ENCODE measurements at regions not wholly inside any gene's neighbourhood (a gene's known extent, or its start where the extent isn't known, plus 50 kb on each side); places are given as distances from the start of the nearest gene placed in this dataset.
A peak's percentile ranks its signal among the peaks of the same experiment; 100 is the strongest.

DNA sequence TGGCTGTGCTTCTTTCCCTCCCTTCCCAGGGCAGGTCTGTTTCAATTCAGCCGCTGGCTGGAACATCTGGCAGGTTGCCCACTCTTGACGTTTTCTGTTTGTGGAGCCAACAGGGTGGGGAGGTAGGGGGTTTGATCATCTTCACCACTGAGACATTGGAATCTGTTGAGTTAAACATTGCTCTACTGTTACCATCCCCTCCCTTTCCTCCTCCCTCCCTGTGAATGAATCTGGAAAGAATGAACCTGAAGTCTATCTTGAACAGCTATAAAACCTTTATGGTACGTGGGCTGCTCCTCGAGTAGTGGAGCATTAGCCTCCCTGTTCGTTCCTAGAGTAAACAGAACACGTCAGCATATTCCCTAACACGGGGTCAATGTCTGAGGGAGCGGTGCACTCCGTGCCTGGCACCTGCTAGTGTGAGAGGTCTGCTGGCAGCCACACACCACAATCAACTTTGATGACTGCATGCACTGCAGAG is 249.9 kb upstream of the RBBP8 start:
- peak in 2 of 3 donors; percentile 91 to 93 for DNase-seq
- peak overlapping the region in 3 of 4 donors; percentile 69 to 90 (median 72) for H3K27ac ChIP-seq
- no peaks in the 10 kb centered on the region for H3K9me3 ChIP-seq
- no peaks in the 10 kb centered on the region for H3K27me3 ChIP-seq
- TF ChIP-seq, protein P1, sequence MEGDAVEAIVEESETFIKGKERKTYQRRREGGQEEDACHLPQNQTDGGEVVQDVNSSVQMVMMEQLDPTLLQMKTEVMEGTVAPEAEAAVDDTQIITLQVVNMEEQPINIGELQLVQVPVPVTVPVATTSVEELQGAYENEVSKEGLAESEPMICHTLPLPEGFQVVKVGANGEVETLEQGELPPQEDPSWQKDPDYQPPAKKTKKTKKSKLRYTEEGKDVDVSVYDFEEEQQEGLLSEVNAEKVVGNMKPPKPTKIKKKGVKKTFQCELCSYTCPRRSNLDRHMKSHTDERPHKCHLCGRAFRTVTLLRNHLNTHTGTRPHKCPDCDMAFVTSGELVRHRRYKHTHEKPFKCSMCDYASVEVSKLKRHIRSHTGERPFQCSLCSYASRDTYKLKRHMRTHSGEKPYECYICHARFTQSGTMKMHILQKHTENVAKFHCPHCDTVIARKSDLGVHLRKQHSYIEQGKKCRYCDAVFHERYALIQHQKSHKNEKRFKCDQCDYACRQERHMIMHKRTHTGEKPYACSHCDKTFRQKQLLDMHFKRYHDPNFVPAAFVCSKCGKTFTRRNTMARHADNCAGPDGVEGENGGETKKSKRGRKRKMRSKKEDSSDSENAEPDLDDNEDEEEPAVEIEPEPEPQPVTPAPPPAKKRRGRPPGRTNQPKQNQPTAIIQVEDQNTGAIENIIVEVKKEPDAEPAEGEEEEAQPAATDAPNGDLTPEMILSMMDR (IDR thresholded peaks at IDR 0.05): no peak
- TF ChIP-seq POLR2A (IDR thresholded peaks at IDR 0.05): peak in 1 of 2 donors; percentile 39
- H3K4me3 ChIP-seq: no peak overlapping the region
- no peaks in the 10 kb centered on the region for H3K36me3 ChIP-seq
- peaks cover 0 to 21% (median 3%) of the 10 kb centered on the region in 4 donors for H3K4me1 ChIP-seq

DNA sequence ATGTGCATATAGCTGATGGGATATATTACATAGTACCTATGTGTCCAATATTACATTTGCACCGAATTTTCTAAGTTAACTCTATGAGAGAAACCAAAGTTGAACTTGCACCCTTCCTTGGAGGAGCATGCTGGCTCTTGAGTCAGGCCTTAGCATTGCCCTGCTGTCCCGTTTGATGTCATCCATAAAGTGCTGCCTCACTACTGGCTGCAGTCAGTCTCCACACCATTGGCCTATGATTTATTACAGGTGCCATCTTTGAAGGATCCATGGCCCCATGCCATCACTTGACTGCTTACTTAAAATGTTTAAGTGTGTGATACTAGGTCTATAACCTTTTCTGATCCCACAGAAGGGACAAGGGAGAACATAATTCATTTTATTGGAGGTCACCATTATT is 249.3 kb upstream of the RBBP8 start:
- Histone ChIP-seq H3K27ac (peak overlapping the region in 3 of 4 donors; percentile 68 to 90 (median 72)), H3K36me3 (no peaks in the 10 kb centered on the region), H3K4me3 (no peak overlapping the region), H3K27me3 (no peaks in the 10 kb centered on the region), H3K9me3 (no peaks in the 10 kb centered on the region), H3K4me1 (peaks cover 0 to 17% (median 3%) of the 10 kb centered on the region in 4 donors)
- peak in 2 of 3 donors; percentile 56 to 57 for DNase-seq
- TF ChIP-seq POLR2A (IDR thresholded peaks at IDR 0.05): no peak
- TF ChIP-seq, protein P1 (IDR thresholded peaks at IDR 0.05): no peak

DNA sequence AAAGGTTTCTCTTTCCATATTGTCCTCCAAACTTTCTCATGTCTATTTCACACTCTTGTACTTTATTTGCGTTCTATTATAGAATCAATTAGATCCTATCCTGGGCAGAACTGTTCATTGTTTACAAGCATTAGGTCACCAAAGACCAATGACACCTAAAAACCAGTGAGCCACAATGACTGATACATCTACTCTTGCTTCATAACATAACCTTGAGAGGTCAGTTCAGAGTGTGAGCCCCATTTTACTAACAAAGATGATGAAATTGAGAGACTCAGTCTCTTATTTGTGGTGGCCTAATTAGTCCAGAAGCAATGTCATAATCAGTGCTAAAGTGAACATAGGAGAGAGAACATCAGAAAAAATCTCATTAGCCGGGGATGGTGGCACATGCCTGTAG is 248.9 kb upstream of the RBBP8 start:
- no peaks in the 10 kb centered on the region for H3K27me3 ChIP-seq
- no peaks in the 10 kb centered on the region for H3K36me3 ChIP-seq
- no peak overlapping the region for H3K4me3 ChIP-seq
- TF ChIP-seq POLR2A (IDR thresholded peaks at IDR 0.05): no peak
- TF ChIP-seq, protein P1 (IDR thresholded peaks at IDR 0.05): no peak
- no peak for DNase-seq
- peaks cover 0 to 17% (median 3%) of the 10 kb centered on the region in 4 donors for H3K4me1 ChIP-seq
- H3K27ac ChIP-seq: peak overlapping the region in 3 of 4 donors; percentile 68 to 90 (median 72)
- no peaks in the 10 kb centered on the region for H3K9me3 ChIP-seq

DNA sequence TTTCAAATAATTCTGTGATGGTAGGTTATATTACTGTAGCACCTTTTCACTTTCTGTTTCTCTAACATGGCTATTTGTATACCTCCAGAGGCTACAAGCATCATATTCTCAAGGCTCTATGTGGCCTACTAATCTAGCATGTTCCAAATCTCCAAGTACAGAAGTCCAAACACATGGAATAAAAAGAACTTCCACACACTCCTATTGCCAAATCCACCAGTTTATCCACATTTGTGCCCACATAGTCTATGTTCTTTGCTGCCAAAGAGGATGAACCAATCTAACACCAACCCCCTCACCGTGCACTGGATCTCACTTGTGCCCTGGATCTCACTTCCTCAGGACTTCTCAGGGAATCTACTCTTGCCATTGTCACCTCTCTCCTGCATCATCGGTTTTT is 247.3 kb upstream of the RBBP8 start:
- Histone ChIP-seq H3K4me3 (no peak overlapping the region), H3K4me1 (peaks cover 0 to 17% (median 3%) of the 10 kb centered on the region in 4 donors), H3K27ac (no peak overlapping the region), H3K36me3 (no peaks in the 10 kb centered on the region), H3K9me3 (no peaks in the 10 kb centered on the region), H3K27me3 (no peaks in the 10 kb centered on the region)
- DNase-seq: no peak
- TF ChIP-seq, protein P1 (IDR thresholded peaks at IDR 0.05): no peak
- TF ChIP-seq POLR2A (IDR thresholded peaks at IDR 0.05): no peak

DNA sequence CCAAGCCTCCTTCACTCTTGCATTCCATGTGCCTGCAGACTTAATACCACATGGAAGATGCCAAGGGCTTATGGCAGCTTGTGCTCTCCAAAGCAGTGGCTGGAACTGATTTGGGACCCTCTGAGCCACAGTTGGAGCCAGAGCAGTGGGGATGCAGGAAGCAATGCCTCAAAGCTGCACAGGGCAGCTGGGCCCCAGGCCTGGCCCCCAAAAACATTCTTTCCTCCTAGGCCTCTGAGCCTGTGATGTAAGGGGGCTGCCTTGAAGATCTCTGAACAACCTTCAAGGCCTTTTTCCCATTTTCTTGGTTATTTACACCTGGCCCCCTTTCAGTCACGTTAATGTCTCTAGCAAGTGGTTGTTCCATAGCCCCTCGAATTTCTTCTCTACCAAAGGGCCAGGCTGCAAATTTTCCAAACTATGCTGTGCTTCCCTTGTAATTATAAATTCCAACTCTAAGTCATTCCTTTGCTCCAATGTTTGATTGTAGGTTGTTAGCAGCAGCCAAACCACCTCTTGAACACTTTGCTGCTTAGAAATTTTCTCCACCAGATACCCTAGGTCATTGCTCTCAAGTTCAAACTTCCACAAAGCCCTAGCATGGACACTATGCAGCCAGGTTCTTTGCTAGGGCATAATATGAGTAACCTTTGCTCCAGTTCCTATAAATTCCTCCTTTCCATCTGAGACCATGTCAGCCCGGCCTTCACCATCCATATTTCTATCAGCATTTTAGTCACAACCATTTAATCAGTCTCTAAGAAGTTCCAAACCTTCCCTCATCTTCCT is 245.0 kb upstream of the RBBP8 start:
- H3K27ac ChIP-seq: no peak overlapping the region
- TF ChIP-seq, protein P1 (IDR thresholded peaks at IDR 0.05): no peak
- TF ChIP-seq POLR2A (IDR thresholded peaks at IDR 0.05): no peak

More for the DNA sequence above, 245.0 kb upstream of the RBBP8 start:
- Histone ChIP-seq H3K4me3 (no peak overlapping the region), H3K9me3 (no peaks in the 10 kb centered on the region), H3K36me3 (no peaks in the 10 kb centered on the region), H3K4me1 (peaks cover 0 to 5% (median 0%) of the 10 kb centered on the region in 4 donors), H3K27me3 (no peaks in the 10 kb centered on the region)
- DNase-seq: no peak

All from Peyer's patch (tissue), 4 donors.